HCT116 (cell line): ENCODE measurements at regions not wholly inside any gene's neighbourhood (a gene's known extent, or its start where the extent isn't known, plus 50 kb on each side); places are given as distances from the start of the nearest gene placed in this dataset.

Source experiments
- ATAC-seq: fragments of 200-7000 bp; cut with Tn5 transposase; 2 replicates; pipeline ENCODE4 v1.9.1; 2020; ENCODE audit warnings: mild to moderate bottlenecking, moderate library complexity
- BruUV-seq: library from RNA; stranded (reverse); fragments of 400-500 nt; replicated peaks from 2 replicates; lab custom pipeline; 2021; lab: Mats Ljungman, UMichigan
- CTCF ChIA-PET: fragments of 300-600 bp; sonication (Branson Sonifier 250); formaldehyde crosslinking; loops from one replicate; lab custom pipeline; 2021; ENCODE audit warnings: antibody characterized with exemption; lab: Charles Lee
- POLR2A ChIA-PET: fragments of 300-600, 350-600 bp; sonication (Branson Sonifier 250); formaldehyde crosslinking; loops from one replicate; lab custom pipeline; 2021; ENCODE audit warnings: antibody characterized with exemption; lab: Charles Lee
- RAD21 ChIA-PET, 2 experiments: fragments of 300-600 bp; sonication (Branson Sonifier 250); formaldehyde crosslinking; loops; one replicate each; lab custom pipeline; 2023; ENCODE audit warnings: low total read pairs in 2 of 2; ENCODE audit not compliant: uncharacterized antibody in 2 of 2, unreplicated experiment in 2 of 2, low non-redundant PET in 1 of 2; lab: Charles Lee
- DNase-seq: peaks from one replicate; pipeline ENCODE4 v3.0.0-alpha.2; 2010; ENCODE audit warnings: low read depth, low spot score
- H2AFZ ChIP-seq: fragments of 200-600 bp; shearing (Covaris generic), sonication (generic); 2 replicates; pipeline ENCODE4 v1.6.1; 2017; ENCODE audit warnings: low read depth, mixed run types, mixed read lengths, antibody characterized with exemption, low read length; ENCODE audit not compliant: poor library complexity, severe bottlenecking
- H3K27ac ChIP-seq: 2 replicates; pipeline ENCODE4 v1.5.1; 2012; ENCODE audit warnings: low read depth, low read length
- H3K27me3 ChIP-seq: fragments of 200-600 bp; sonication (generic); 2 replicates; pipeline ENCODE4 v1.6.1; 2016; ENCODE audit warnings: mixed run types, low read length, mixed read lengths; ENCODE audit not compliant: insufficient read depth
- H3K36me3 ChIP-seq, 2 experiments: fragments of 200-500 bp in 1 of 2; fragments of 200-600 bp in 1 of 2; sonication (Bioruptor generic) in 1 of 2; sonication (generic) in 1 of 2; 2 replicates each; pipeline versions ENCODE4 v1.5.1 to v1.6.1; 2014 to 2016; ENCODE audit warnings: low read length in 2 of 2, inconsistent platforms in 1 of 2, mixed read lengths in 1 of 2, mixed run types in 1 of 2; ENCODE audit not compliant: insufficient read depth in 2 of 2, control insufficient read depth in 1 of 2
- H3K4me1 ChIP-seq, 2 experiments: fragments of 200-600 bp in 1 of 2; sonication (generic) in 1 of 2; 2 replicates each; pipeline versions ENCODE4 v1.5.1 to v1.6.1; 2012 to 2017; ENCODE audit warnings: low read length in 2 of 2, inconsistent platforms in 1 of 2, mild to moderate bottlenecking in 1 of 2, mixed read lengths in 1 of 2, mixed run types in 1 of 2, moderate library complexity in 1 of 2; ENCODE audit not compliant: insufficient read depth in 2 of 2, control insufficient read depth in 1 of 2
- H3K4me2 ChIP-seq: fragments of 200-600 bp; sonication (generic); 2 replicates; pipeline ENCODE4 v1.6.1; 2017; ENCODE audit warnings: mixed run types, low read length, mixed read lengths
- H3K4me3 ChIP-seq, 2 experiments: fragments of 200-600 bp in 1 of 2; sonication (generic) in 1 of 2; replicated peaks in 1 of 2; 2 replicates each; pipeline ENCODE4 v1.5.1; 2011 to 2016; ENCODE audit warnings: low read length in 2 of 2, control low read depth in 1 of 2, low read depth in 1 of 2, mild to moderate bottlenecking in 1 of 2, mixed read lengths in 1 of 2, mixed run types in 1 of 2
- H3K79me2 ChIP-seq: fragments of 200-600 bp; sonication (generic); 2 replicates; pipeline ENCODE4 v1.6.1; 2017; ENCODE audit warnings: mild to moderate bottlenecking, mixed run types, low read length, moderate library complexity, mixed read lengths; ENCODE audit not compliant: insufficient read depth
- H3K9ac ChIP-seq: fragments of 200-600 bp; sonication (generic); 2 replicates; pipeline ENCODE4 v1.6.1; 2016; ENCODE audit warnings: low read length, mixed read lengths
- H3K9me2 ChIP-seq: fragments of 200-600 bp; sonication (generic), shearing (Covaris generic); 2 replicates; pipeline ENCODE4 v1.6.1; 2017; ENCODE audit warnings: mixed run types, mild to moderate bottlenecking, moderate library complexity; ENCODE audit not compliant: insufficient read depth
- H3K9me3 ChIP-seq, 2 experiments: fragments of 200-500 bp in 1 of 2; fragments of 200-600 bp in 1 of 2; sonication (Bioruptor generic) in 1 of 2; sonication (generic) in 1 of 2; 2 replicates each; pipeline ENCODE4 v1.6.1; 2014 to 2017; ENCODE audit warnings: low read length in 2 of 2, mixed read lengths in 2 of 2, inconsistent platforms in 1 of 2, low read depth in 1 of 2, mild to moderate bottlenecking in 1 of 2, mixed run types in 1 of 2, moderate library complexity in 1 of 2; ENCODE audit not compliant: control insufficient read depth in 1 of 2, insufficient read depth in 1 of 2
- H4K20me1 ChIP-seq: fragments of 200-600 bp; sonication (generic), shearing (Covaris generic); 2 replicates; pipeline ENCODE4 v1.6.1; 2017; ENCODE audit warnings: mixed run types, mild to moderate bottlenecking, moderate library complexity; ENCODE audit not compliant: insufficient read depth
- CBX3 ChIP-seq: IDR thresholded peaks from 2 replicates; pipeline ENCODE4 v1.6.1; 2012; ENCODE audit warnings: low read depth
- CTCF ChIP-seq, 3 experiments: fragments of 200-600 bp in 1 of 3; sonication (generic) in 1 of 3; IDR thresholded peaks in 2 of 3; conservative IDR thresholded peaks in 1 of 3; 2 replicates each; pipeline ENCODE4 v1.5.1; 2012 to 2017; ENCODE audit warnings: low read depth in 2 of 3, low read length in 2 of 3, antibody characterized with exemption in 1 of 3, borderline replicate concordance in 1 of 3, control low read depth in 1 of 3, mild to moderate bottlenecking in 1 of 3, mixed read lengths in 1 of 3, mixed run types in 1 of 3, moderate library complexity in 1 of 3; ENCODE audit not compliant: insufficient read depth in 1 of 3
- RAD21 ChIP-seq: IDR thresholded peaks from 2 replicates; pipeline ENCODE4 v1.6.1; 2012; ENCODE audit warnings: low read depth, mild to moderate bottlenecking
- YY1 ChIP-seq: IDR thresholded peaks from 2 replicates; pipeline ENCODE4 v1.6.1; 2011; ENCODE audit warnings: low read length, low read depth, moderate library complexity, mild to moderate bottlenecking; ENCODE audit not compliant: insufficient replicate concordance; ENCODE audit errors: extremely low read depth
- intact Hi-C: fragments of 100-400 bp; cut with micrococcal nuclease; formaldehyde crosslinking; loops from 2 replicates; pipeline ENCODE4 v1.10.0; 2022
- TF ChIP-seq, protein P1 (sequence below): IDR thresholded peaks from 2 replicates; pipeline ENCODE4 v1.6.1; 2011; ENCODE audit warnings: mild to moderate bottlenecking, low read length, moderate library complexity; ENCODE audit not compliant: insufficient replicate concordance; ENCODE audit errors: extremely low read depth

- no peaks in the 10 kb centered on the region for H4K20me1 ChIP-seq
- no peaks in the 10 kb centered on the region for H3K9me3 ChIP-seq
- no peak overlapping the region for H3K27ac ChIP-seq
- H3K79me2 ChIP-seq = no peaks in the 10 kb centered on the region
- no peak overlapping the region for H3K4me2 ChIP-seq
- intact Hi-C loops = no loop called here
- ChIA-PET POLR2A (interaction anchor here (2.4 kb wide), 1 partner anchor 13 kb away, joined by 6 read pairs; no protein-coding TSS in a partner anchor), RAD21 (no interaction called here), CTCF (no interaction called here)
- no peaks in the 10 kb centered on the region for H3K36me3 ChIP-seq
- no peaks in the 10 kb centered on the region for H3K27me3 ChIP-seq
- BruUV-seq = no TSS peak
- H3K4me1 ChIP-seq = no peaks in the 10 kb centered on the region
- no peaks in the 10 kb centered on the region for H3K9me2 ChIP-seq
- DNase-seq (no peak), ATAC-seq (no peak)
- H3K9ac ChIP-seq = no peak overlapping the region
- H2AFZ ChIP-seq = no peak overlapping the region
- TF ChIP-seq RAD21 (no peak), CBX3 (no peak), CTCF (IDR thresholded peaks at IDR 0.05 in 2 of 3, conservative IDR thresholded peaks at IDR 0.05 in 1 of 3; ENCODE audit: borderline replicate concordance in 1 of 3, insufficient read depth in 1 of 3, low read depth in 2 of 3, low read length in 2 of 3) (no peak), YY1 (no peak)
- TF ChIP-seq, protein P1, sequence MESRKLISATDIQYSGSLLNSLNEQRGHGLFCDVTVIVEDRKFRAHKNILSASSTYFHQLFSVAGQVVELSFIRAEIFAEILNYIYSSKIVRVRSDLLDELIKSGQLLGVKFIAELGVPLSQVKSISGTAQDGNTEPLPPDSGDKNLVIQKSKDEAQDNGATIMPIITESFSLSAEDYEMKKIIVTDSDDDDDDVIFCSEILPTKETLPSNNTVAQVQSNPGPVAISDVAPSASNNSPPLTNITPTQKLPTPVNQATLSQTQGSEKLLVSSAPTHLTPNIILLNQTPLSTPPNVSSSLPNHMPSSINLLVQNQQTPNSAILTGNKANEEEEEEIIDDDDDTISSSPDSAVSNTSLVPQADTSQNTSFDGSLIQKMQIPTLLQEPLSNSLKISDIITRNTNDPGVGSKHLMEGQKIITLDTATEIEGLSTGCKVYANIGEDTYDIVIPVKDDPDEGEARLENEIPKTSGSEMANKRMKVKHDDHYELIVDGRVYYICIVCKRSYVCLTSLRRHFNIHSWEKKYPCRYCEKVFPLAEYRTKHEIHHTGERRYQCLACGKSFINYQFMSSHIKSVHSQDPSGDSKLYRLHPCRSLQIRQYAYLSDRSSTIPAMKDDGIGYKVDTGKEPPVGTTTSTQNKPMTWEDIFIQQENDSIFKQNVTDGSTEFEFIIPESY = no peak
- H3K4me3 ChIP-seq = no peak overlapping the region
These were observed 169.2 kb upstream of the GLI2 start for GRCh38 chr2:120566331-120567035.
